Caco-2 (cell line): ENCODE measurements at regions not wholly inside any gene's neighbourhood (a gene's known extent, or its start where the extent isn't known, plus 50 kb on each side); places are given as distances from the start of the nearest gene placed in this dataset.

Experiments
- BruUV-seq: library from RNA; stranded (reverse); fragments of 400-500 nt; replicated peaks from 2 replicates; lab custom pipeline; 2021; lab: Mats Ljungman, UMichigan
- CTCF ChIA-PET: fragments of 300-600 bp; sonication (Branson Sonifier 250); formaldehyde crosslinking; loops from one replicate; lab custom pipeline; 2022; ENCODE audit warnings: antibody characterized with exemption; lab: Charles Lee
- POLR2A ChIA-PET: fragments of 300-600 bp; sonication (Branson Sonifier 250); formaldehyde crosslinking; loops from one replicate; lab custom pipeline; 2022; ENCODE audit warnings: antibody characterized with exemption; lab: Charles Lee
- DNase-seq, 2 experiments: peaks; one replicate each; pipeline versions ENCODE4 v3.0.0 to v3.0.0-alpha.2; 2020 to 2022
- H3K27me3 ChIP-seq: replicated peaks from 2 replicates; pipeline ENCODE4 v1.6.0; 2011; ENCODE audit warnings: low read length; ENCODE audit not compliant: control insufficient read depth, insufficient read depth
- H3K36me3 ChIP-seq: 2 replicates; pipeline ENCODE4 v1.5.1; 2011; ENCODE audit warnings: low read length; ENCODE audit not compliant: control insufficient read depth, insufficient read depth
- H3K4me1 ChIP-seq: fragments of 250-450 bp; sonication (Bioruptor Pico); 2 replicates; pipeline ENCODE4 v1.5.1; 2020; ENCODE audit warnings: mild to moderate bottlenecking
- H3K4me3 ChIP-seq: 2 replicates; pipeline ENCODE4 v1.5.1; 2011; ENCODE audit warnings: low read depth, mild to moderate bottlenecking, control low read depth, low read length
- H3K9me3 ChIP-seq: fragments of 250-450 bp; sonication (Bioruptor Pico); 2 replicates; pipeline ENCODE4 v1.5.1; 2020; ENCODE audit warnings: mild to moderate bottlenecking, moderate library complexity
- H3K27ac Mint-ChIP-seq: one replicate; pipeline ENCODE4 v1.8.0; 2022; ENCODE audit warnings: mixed read lengths; ENCODE audit not compliant: unreplicated experiment
- H3K27me3 Mint-ChIP-seq: one replicate; pipeline ENCODE4 v1.8.0; 2022; ENCODE audit warnings: mixed read lengths; ENCODE audit not compliant: insufficient read depth, unreplicated experiment
- H3K36me3 Mint-ChIP-seq: one replicate; pipeline ENCODE4 v1.8.0; 2022; ENCODE audit warnings: mild to moderate bottlenecking, mixed read lengths; ENCODE audit not compliant: insufficient read depth, unreplicated experiment
- H3K4me1 Mint-ChIP-seq: one replicate; pipeline ENCODE4 v1.8.0; 2022; ENCODE audit warnings: low read depth, mixed read lengths; ENCODE audit not compliant: unreplicated experiment
- H3K4me3 Mint-ChIP-seq: one replicate; pipeline ENCODE4 v1.8.0; 2022; ENCODE audit warnings: mild to moderate bottlenecking, moderate library complexity, mixed read lengths; ENCODE audit not compliant: unreplicated experiment
- H3K9me3 Mint-ChIP-seq: one replicate; pipeline ENCODE4 v1.8.0; 2022; ENCODE audit warnings: mixed read lengths; ENCODE audit not compliant: unreplicated experiment
- CTCF ChIP-seq, 2 experiments: fragments of 200-600 bp in 1 of 2; IDR thresholded peaks; 1 replicate in 1 of 2; 2 replicates in 1 of 2; pipeline versions ENCODE4 v1.5.1 to v1.8.0; 2011 to 2022; ENCODE audit warnings: antibody characterized with exemption in 1 of 2, control low read depth in 1 of 2, inconsistent platforms in 1 of 2, low read depth in 1 of 2, low read length in 1 of 2, mild to moderate bottlenecking in 1 of 2, moderate library complexity in 1 of 2; ENCODE audit not compliant: insufficient read depth in 1 of 2, severe bottlenecking in 1 of 2, unreplicated experiment in 1 of 2
- intact Hi-C: fragments of 100-400 bp; cut with micrococcal nuclease; formaldehyde crosslinking; loops from one replicate; pipeline ENCODE4 v1.10.0; 2022; ENCODE audit not compliant: unreplicated experiment

- CTCF ChIA-PET, result no interaction called here
- H3K4me3 Mint-ChIP-seq, result no peak overlapping the region
- intact Hi-C loops, result no loop called here
- H3K27ac Mint-ChIP-seq, result no peak overlapping the region
- H3K36me3 Mint-ChIP-seq, result no peaks in the 10 kb centered on the region
- no peak for DNase-seq
- Histone ChIP-seq H3K27me3 (no peaks in the 10 kb centered on the region), H3K36me3 (no peaks in the 10 kb centered on the region), H3K9me3 (no peaks in the 10 kb centered on the region), H3K4me1 (no peaks in the 10 kb centered on the region), H3K4me3 (no peak overlapping the region)
- POLR2A ChIA-PET, result no interaction called here
- no peaks in the 10 kb centered on the region for H3K9me3 Mint-ChIP-seq
- BruUV-seq, result no TSS peak
- no peaks in the 10 kb centered on the region for H3K27me3 Mint-ChIP-seq
- H3K4me1 Mint-ChIP-seq, result no peaks in the 10 kb centered on the region
- no peak for TF ChIP-seq CTCF (IDR thresholded peaks at IDR 0.05; ENCODE audit: insufficient read depth in 1 of 2, low read depth in 1 of 2, low read length in 1 of 2, severe bottlenecking in 1 of 2, unreplicated experiment in 1 of 2)
Observed at GRCh38 chr13:71338070-71338469, 528.9 kb downstream of the DACH1 start.

- no TSS peak for BruUV-seq
- ChIA-PET POLR2A (no interaction called here), CTCF (no interaction called here)
- Histone ChIP-seq H3K4me1 (no peaks in the 10 kb centered on the region), H3K4me3 (no peak overlapping the region), H3K36me3 (no peaks in the 10 kb centered on the region), H3K27me3 (no peaks in the 10 kb centered on the region), H3K9me3 (no peaks in the 10 kb centered on the region)
- Mint-ChIP-seq H3K4me3 (no peak overlapping the region), H3K36me3 (no peaks in the 10 kb centered on the region), H3K4me1 (no peaks in the 10 kb centered on the region), H3K27ac (no peak overlapping the region), H3K9me3 (no peaks in the 10 kb centered on the region), H3K27me3 (peaks cover 7% of the 10 kb centered on the region)
- intact Hi-C loops, result no loop called here
- TF ChIP-seq CTCF (IDR thresholded peaks at IDR 0.05; ENCODE audit: insufficient read depth in 1 of 2, low read depth in 1 of 2, low read length in 1 of 2, severe bottlenecking in 1 of 2, unreplicated experiment in 1 of 2), result no peak
- no peak for DNase-seq
Observed at GRCh38 chr13:71327266-71327665, 539.7 kb downstream of the DACH1 start.

- Mint-ChIP-seq H3K36me3 (no peaks in the 10 kb centered on the region), H3K4me3 (no peak overlapping the region), H3K4me1 (no peaks in the 10 kb centered on the region), H3K9me3 (peaks cover under 1% of the 10 kb centered on the region), H3K27me3 (peaks cover 7% of the 10 kb centered on the region), H3K27ac (no peak overlapping the region)
- Histone ChIP-seq H3K27me3 (no peaks in the 10 kb centered on the region), H3K4me1 (no peaks in the 10 kb centered on the region), H3K4me3 (no peak overlapping the region), H3K36me3 (no peaks in the 10 kb centered on the region), H3K9me3 (no peaks in the 10 kb centered on the region)
- CTCF ChIA-PET, result no interaction called here
- POLR2A ChIA-PET, result no interaction called here
- no peak for TF ChIP-seq CTCF (IDR thresholded peaks at IDR 0.05; ENCODE audit: insufficient read depth in 1 of 2, low read depth in 1 of 2, low read length in 1 of 2, severe bottlenecking in 1 of 2, unreplicated experiment in 1 of 2)
- intact Hi-C loops, result no loop called here
- DNase-seq, result no peak
- no TSS peak for BruUV-seq
Observed at GRCh38 chr13:71325556-71325955, 541.4 kb downstream of the DACH1 start.
